Activated CD4-positive, alpha-beta T cell treated with anti-CD3 and anti-CD28 coated beads, Interleukin-2, amount 50 U/mL, for 48 hours (primary cell): ENCODE measurements at regions not wholly inside any gene's neighbourhood (a gene's known extent, or its start where the extent isn't known, plus 50 kb on each side); places are given as distances from the start of the nearest gene placed in this dataset.

Source experiments
- DNase-seq, 2 experiments: peaks; one replicate each; pipeline ENCODE4 v3.0.0-alpha.2; 2020

DNA sequence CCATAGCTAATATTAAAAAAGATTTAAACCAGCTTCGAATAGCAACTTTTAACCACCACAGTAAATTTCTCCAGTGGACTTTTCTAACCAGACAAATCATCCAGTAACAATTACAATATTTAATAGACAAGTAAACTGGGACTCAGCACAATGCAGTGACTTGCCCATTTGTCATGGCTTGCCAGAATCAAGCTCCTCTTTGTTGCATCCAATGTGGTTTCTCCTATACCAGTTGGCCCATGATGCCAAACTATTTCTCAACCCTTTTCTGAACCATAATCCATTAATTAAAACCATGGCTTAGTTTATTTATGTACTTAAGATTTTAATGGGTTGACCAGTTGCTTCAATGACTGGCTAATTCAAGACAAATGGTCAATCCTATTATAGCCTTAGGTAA, 64.4 kb downstream of the DIO2 start:
- DNase-seq = no peak

GRCh38 chr14:80136358-80136757, 74.9 kb downstream of the DIO2 start:
- DNase-seq = no peak

DNA sequence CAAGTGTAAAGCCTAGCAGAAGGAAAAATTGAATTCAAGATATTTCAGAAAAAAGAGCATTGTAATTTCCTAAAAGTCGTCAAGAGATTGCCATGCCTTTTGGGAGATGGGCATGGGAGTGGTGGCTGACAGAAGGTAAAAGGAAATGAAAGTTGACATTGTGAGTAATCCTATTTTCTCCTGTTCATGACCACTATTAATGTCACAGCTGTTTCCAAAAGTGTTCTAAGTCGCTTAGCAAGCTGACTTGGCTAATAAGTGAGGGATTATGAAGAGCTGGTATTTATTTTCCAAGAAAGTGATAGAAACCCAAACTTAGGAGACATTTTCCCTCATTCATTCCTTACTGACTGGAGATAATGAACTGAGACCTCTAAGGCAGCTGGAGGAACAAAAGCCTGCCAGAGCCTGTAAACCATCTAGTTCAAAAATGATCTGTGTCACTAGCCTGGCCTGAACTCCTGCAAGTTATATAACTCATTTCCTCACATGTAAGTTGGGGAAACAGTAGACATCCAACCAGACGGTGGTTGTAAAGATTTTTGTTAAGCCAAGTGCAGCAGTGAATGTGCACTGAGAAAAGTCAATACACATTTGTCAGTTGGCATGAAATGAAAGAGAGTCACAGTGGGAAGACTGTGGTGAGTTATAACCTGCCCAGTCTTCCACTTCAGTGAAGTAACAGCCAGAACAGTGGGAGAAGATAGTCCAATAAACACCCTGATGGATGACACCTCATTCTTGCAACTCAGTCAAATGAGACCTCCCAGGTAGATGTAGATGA, 75.8 kb downstream of the DIO2 start:
- DNase-seq = no peak

DNA sequence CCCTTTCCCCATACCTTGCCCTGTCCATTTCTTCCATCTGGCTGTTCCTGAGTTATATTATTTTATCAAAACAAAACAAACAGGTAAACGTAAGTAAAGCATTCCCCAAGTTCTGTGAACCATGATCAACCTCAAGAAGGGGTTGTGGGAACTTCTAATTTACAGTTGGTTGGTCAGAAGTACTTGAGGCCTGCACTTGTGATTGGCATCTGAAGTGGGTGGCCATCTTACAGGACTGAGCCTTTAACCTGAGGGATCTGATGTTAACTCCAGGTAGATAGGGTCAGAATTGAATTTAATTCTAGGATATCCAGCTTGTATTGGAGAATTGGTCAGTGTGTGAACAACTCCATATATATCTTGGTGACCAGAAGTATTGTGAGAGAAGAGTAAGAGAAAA, 77.0 kb downstream of the DIO2 start:
- no peak for DNase-seq

DNA sequence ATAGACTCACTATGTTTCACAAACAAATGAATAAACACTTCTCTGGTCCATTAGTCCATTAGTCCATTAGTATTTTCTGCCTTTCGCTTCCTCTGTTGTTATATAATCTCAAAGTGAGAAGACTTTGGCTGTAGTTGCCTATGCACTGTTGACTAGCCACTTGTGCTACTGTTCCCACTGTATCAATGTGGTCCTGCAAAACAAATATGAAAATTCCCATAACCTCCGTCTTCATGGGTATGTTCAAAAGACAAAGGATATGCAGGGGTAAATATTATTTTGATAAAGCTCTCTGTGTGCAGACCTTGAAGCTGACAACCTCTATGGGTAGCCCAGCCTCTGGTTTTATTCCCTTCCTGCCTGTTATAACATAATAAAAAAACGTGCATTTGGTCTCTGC, 77.8 kb downstream of the DIO2 start:
- DNase-seq = no peak

GRCh38 chr14:80127466-80127865, 83.8 kb downstream of the DIO2 start:
- DNase-seq = no peak

- no peak for DNase-seq
Observed at GRCh38 chr14:80124794-80125193, 86.5 kb downstream of the DIO2 start.

- no peak for DNase-seq
Observed at GRCh38 chr14:80117876-80118275, 93.4 kb downstream of the DIO2 start.

DNA sequence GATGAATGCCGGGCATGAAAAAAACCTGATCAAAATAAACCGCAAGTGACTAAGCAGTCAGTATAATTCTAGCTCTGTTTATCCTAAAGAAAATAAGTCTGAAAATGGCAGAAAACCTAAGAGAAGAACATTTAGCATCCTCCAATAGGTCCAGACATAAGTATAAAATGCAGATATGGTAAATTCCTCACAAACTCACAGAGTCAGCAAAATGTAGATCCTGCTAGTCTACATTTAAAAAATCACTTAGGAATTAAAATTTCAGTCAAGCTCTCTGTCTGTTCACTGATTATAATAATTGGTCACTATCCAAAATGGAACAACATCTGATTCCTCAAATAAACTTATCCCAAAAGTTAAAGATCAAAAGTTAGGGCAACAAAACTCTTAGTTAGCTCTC, 95.1 kb downstream of the DIO2 start:
- no peak for DNase-seq

DNA sequence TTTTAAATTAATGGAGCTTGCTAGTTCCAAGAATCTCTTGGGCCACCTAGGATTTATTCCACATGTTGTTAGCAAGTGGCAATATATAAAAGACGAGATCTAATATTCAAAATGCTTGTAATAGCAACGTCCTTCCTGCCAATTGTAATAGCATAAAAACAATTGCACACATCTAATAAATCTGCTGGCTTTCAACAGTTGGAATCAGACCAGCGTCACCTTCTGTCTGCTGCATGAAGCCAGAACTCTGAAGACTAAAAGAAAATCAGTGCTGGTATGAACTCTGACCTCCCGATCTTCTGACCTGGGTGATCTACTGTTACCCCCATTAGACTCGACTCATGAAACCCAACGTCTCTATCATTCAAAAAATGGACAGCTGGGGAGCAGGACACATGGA, 100.6 kb downstream of the DIO2 start:
- DNase-seq = no peak

DNA sequence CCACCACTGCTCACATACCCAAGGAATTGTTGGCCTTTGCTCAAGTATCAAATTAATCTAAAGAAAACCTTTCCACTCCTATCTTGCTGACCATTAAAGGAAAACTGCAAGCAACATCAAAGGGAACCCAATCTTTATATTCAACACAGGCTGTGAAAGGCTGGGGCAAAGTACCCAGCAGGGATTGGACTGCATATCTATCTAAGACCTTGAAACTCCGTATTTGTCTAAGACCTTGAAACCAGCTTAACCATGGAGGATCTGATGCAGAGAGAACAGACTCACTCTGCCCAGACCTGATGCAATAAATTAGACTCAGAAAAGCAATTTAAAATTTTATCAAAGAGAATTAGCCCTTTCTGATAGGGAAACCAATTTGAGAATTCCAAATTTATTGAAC, 102.2 kb downstream of the DIO2 start:
- DNase-seq = no peak

DNA sequence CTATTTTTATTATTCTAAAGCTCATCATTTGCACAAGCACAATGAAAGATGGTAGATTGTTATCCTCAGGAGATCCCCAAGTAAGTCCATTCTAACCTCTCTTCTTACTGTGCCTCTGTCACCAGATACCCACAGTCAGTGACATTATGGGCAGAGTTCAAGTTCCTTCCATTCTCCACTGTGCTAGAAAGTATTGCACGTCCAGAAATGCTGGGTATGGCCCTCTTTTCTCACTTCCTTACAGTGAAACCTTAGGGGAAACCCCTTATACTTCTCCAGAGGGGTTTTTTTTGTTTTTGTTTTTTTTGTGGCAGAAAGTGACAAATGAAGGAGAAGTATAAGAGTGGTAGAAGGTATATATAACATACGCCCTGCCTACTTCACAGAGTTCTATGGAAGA, 102.9 kb downstream of the DIO2 start:
- no peak for DNase-seq

DNA sequence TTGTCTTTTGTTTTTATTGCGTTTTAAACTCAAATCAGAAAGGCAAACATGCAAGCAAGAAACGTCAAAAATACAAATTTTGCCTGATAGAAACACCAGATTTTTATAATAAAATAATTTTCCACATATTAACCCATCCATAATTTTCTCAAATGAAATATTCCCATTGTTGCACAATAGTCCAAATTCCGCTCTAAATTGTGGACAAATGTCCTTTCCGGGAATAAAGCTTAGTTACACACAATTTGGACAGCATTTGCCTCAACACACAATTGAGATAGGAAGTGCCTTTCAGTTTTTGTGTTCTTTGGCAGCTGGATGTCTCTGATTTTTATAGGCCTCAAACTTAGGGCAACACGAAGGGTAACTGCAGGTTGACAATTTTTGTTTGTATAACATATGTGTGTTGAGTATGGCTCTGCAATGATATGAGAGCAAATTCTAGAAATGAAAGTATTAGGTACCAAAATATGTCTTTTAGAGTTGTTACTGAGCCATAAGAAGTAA, 105.8 kb downstream of the DIO2 start:
- no peak for DNase-seq

DNA sequence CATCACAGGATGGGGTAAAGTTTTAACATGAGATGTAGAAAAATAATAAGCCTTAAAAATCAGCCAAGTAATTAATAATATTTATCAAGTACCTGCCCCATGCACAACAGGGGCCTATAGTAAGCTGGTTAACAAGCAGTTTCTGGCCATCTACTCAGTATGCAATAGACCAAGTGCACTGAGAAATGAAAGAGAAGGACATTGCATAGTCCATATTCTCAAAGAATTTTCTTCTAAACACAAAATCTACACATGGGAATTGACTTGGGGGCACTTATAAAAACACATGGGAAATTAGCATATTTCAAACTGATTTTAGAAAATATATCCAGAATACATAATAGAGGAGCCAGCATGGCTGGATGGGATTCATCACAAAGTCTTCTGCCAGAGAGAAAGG, 109.5 kb downstream of the DIO2 start:
- DNase-seq = no peak

- DNase-seq = no peak
Observed at GRCh38 chr14:80100681-80101080, 110.6 kb downstream of the DIO2 start.

GRCh38 chr14:80095623-80096022, 115.7 kb downstream of the DIO2 start:
- DNase-seq = no peak

- DNase-seq = no peak
Observed at GRCh38 chr14:80087411-80087810, 123.9 kb downstream of the DIO2 start.

GRCh38 chr14:80084196-80084595, 127.1 kb downstream of the DIO2 start:
- DNase-seq = no peak

DNA sequence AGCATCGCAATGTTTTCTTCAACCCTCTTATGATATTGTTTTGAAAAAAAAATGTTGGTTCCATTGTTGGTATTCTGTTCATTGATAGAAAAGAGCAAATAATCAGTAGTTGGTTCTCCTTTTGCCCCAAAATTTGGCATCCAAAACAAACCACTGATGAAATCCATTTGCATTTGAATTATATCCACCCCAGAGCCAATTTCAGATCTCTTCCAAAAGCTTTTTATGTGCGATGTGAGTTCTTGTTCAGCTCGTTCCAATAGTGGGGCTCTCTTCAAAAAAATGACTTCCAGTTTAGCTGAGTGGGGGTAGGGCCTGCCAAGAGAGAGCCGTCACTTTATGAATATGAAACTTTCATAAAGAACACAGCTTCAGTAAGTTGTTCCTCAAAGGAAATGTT, 130.7 kb downstream of the DIO2 start:
- DNase-seq = no peak

DNA sequence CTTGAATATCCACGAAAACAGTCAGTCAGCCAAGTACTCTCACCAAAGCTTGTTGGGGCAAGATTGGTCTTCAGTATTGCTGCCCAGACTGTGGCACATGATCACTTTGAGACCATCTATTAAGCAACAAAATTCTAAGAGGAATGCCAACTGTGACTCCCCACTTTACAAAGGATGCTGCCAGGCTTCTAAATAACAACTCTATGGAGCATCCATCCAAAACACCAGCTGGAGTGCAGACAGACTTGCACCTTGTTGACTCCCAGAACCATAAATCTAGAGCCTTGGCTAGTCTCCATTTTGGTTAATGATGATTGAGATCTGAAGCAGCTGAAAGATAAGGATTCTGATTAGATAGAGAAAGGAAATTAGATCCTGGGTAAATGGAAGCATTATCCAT, 132.8 kb downstream of the DIO2 start:
- DNase-seq = no peak

DNA sequence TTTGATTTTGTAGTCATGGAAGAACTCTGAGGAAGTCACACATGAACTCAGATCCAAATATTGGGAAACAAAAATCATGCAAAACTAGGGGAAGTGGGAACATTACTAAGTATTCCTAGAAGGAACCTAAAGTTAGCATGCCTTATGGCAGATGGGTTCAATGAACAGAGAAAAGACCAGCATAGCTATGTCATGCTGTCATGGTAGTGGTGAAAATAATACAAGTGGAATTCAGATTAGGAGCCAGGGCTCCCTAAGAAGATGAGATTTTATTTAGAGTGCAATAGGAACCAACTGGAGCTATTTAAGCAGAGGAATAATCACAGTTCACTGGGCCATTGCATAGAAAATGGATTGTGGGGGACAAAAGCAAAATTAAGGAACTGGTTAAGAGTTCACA, 134.0 kb downstream of the DIO2 start:
- no peak for DNase-seq

DNA sequence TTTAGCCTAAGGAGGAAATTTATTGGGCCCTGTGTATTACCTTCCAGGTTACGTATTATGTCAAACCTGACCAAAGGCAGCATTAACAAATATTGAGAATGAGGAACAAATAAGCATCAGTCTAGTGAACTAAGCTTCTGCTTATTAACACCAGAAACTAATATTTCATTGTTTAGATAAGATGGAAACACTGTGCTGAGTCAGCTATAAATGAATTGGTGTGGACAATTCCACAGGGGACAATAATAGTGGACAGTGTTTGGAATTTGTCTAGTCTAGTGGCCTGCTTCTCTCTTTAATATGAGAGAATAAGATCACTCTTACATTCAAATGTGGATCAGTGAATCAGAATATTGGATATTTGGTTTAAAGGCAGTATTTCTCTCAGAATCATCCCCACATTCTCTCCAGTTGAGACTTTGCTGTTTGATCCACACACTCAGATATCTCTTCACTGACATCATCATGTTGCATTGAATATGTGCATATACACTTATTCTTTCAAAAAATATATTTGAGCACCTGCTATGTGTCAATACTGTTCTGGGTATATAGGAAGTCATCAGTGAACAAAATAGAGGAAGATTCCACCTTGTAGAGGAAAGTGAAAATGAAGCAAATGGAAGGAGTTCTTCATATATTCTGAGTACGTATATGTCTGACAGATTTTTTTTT, 136.3 kb downstream of the DIO2 start:
- no peak for DNase-seq

DNA sequence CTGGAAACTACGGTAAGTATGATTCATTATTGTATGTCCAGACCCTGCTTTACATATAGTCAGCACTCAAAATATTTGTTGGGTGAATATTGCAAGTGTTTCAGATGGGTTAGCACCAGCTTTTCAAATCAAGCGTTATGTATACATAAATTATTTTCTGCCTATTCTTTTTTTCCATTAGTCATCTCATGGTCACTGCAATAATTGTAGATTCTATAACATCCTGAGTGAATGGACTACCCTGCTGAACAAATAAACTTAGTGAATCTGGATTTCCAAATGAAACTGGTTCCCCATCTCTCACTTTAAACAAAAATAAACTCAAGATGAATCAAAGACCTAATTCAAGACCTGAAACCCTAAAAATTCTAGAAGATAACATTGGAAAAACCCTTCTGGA, 152.3 kb downstream of the DIO2 start:
- no peak for DNase-seq

DNA sequence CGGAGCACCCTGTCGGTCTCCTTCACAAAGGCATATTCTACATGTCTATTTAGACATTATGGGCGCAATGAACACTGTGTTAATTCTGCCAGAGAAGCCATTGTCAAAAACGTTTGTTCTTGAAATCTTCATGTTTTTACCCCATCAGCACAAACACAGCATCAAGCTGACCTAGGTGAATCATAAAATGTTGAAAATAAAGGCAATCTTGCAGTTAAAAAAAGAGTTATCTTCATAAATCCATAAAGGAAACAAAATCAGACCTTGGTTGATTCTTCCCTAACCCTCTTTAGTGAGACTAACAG, 154.9 kb downstream of the DIO2 start:
- no peak for DNase-seq
